Smooth muscle cell (in vitro differentiated cells): ENCODE measurements at regions not wholly inside any gene's neighbourhood (a gene's known extent, or its start where the extent isn't known, plus 50 kb on each side); places are given as distances from the start of the nearest gene placed in this dataset.

Experiments used
- DNase-seq: peaks from one replicate; lab custom pipeline; 2025; ENCODE audit not compliant: unreplicated experiment; lab: John Stamatoyannopoulos, UW
- H2AFZ ChIP-seq: fragments of 200-600 bp; sonication (generic); 2 replicates; pipeline ENCODE4 v1.6.0; 2016; ENCODE audit warnings: antibody characterized with exemption, low read depth, mild to moderate bottlenecking
- H3F3A ChIP-seq: fragments of 200-600 bp; sonication (generic); 2 replicates; pipeline ENCODE4 v1.6.0; 2017; ENCODE audit warnings: antibody characterized with exemption, low read depth
- H3K27ac ChIP-seq: fragments of 200-600 bp; sonication (generic); 2 replicates; pipeline ENCODE4 v1.5.1; 2016; ENCODE audit warnings: low read depth, mild to moderate bottlenecking
- H3K27me3 ChIP-seq: fragments of 200-600 bp; sonication (generic); 2 replicates; pipeline ENCODE4 v1.6.1; 2016; ENCODE audit warnings: low read depth, mild to moderate bottlenecking
- H3K36me3 ChIP-seq: fragments of 200-600 bp; sonication (generic); 2 replicates; pipeline ENCODE4 v1.5.1; 2016; ENCODE audit warnings: low read depth
- H3K4me1 ChIP-seq: fragments of 200-600 bp; sonication (generic); 2 replicates; pipeline ENCODE4 v1.5.1; 2016; ENCODE audit warnings: low read depth
- H3K4me2 ChIP-seq: fragments of 200-600 bp; sonication (generic); 2 replicates; pipeline ENCODE4 v1.6.0; 2016; ENCODE audit warnings: mild to moderate bottlenecking
- H3K4me3 ChIP-seq: fragments of 200-600 bp; sonication (generic); 2 replicates; pipeline ENCODE4 v1.5.1; 2016; ENCODE audit warnings: mild to moderate bottlenecking
- H3K79me2 ChIP-seq: fragments of 200-600 bp; sonication (generic); 2 replicates; pipeline ENCODE4 v1.6.0; 2016; ENCODE audit warnings: low read depth, mild to moderate bottlenecking
- H3K9ac ChIP-seq: fragments of 200-600 bp; sonication (generic); 2 replicates; pipeline ENCODE4 v1.6.0; 2016; ENCODE audit warnings: low read depth
- H3K9me3 ChIP-seq: fragments of 200-600 bp; sonication (generic); replicated peaks from 2 replicates; pipeline ENCODE4 v1.5.1; 2016; ENCODE audit warnings: low read depth
- H4K20me1 ChIP-seq: fragments of 200-600 bp; sonication (generic); 2 replicates; pipeline ENCODE4 v1.6.0; 2016; ENCODE audit warnings: low read depth
- CTCF ChIP-seq: fragments of 200-600 bp; sonication (generic); IDR thresholded peaks from 2 replicates; pipeline ENCODE4 v1.5.1; 2017; ENCODE audit warnings: borderline replicate concordance, mild to moderate bottlenecking, antibody characterized with exemption; ENCODE audit not compliant: insufficient read depth, poor library complexity, severe bottlenecking
- WGBS: methylation state at CpG from one replicate; pipeline ENCODE4 v1.1.7; 2016; ENCODE audit warnings: low lambda C conversion rate; 5-methylcytosine and 5-hydroxymethylcytosine counted together

GRCh38 chr12:77251799-77252198 is 186.4 kb upstream of the E2F7 start:
- TF ChIP-seq CTCF = no peak
- H3K9me3 ChIP-seq = no peaks in the 10 kb centered on the region
- 76% methylated on average over 2 of the region's 2 CpGs for WGBS
- no peak overlapping the region for H3K4me3 ChIP-seq
- no peaks in the 10 kb centered on the region for H3F3A ChIP-seq
- H4K20me1 ChIP-seq = no peaks in the 10 kb centered on the region
- no peak overlapping the region for H2AFZ ChIP-seq
- H3K27me3 ChIP-seq = no peaks in the 10 kb centered on the region
- H3K4me1 ChIP-seq = no peaks in the 10 kb centered on the region
- no peaks in the 10 kb centered on the region for H3K36me3 ChIP-seq
- H3K9ac ChIP-seq = no peak overlapping the region
- no peak overlapping the region for H3K27ac ChIP-seq
- no peak for DNase-seq
- no peaks in the 10 kb centered on the region for H3K79me2 ChIP-seq
- no peak overlapping the region for H3K4me2 ChIP-seq

GRCh38 chr12:77249892-77250291 is 184.5 kb upstream of the E2F7 start:
- H3K4me3 ChIP-seq = no peak overlapping the region
- no peaks in the 10 kb centered on the region for H3K27me3 ChIP-seq
- no peak overlapping the region for H3K4me2 ChIP-seq
- no peaks in the 10 kb centered on the region for H3K4me1 ChIP-seq
- H3K27ac ChIP-seq = no peak overlapping the region
- no peak for DNase-seq
- no peaks in the 10 kb centered on the region for H3K36me3 ChIP-seq
- no peaks in the 10 kb centered on the region for H3F3A ChIP-seq
- H4K20me1 ChIP-seq = no peaks in the 10 kb centered on the region
- H3K79me2 ChIP-seq = no peaks in the 10 kb centered on the region
- H3K9ac ChIP-seq = no peak overlapping the region
- H2AFZ ChIP-seq = no peak overlapping the region
- TF ChIP-seq CTCF = no peak
- no peaks in the 10 kb centered on the region for H3K9me3 ChIP-seq
- WGBS = 97% methylated on average over 5 of the region's 5 CpGs

GRCh38 chr12:77248036-77248435 is 182.7 kb upstream of the E2F7 start:
- Histone ChIP-seq H3K4me3 (no peak overlapping the region), H3K79me2 (no peaks in the 10 kb centered on the region), H3K36me3 (no peaks in the 10 kb centered on the region), H3F3A (no peaks in the 10 kb centered on the region), H3K27me3 (no peaks in the 10 kb centered on the region), H2AFZ (peak overlapping the region; percentile 47), H3K4me2 (no peak overlapping the region), H3K9ac (no peak overlapping the region), H3K9me3 (no peaks in the 10 kb centered on the region), H4K20me1 (no peaks in the 10 kb centered on the region), H3K4me1 (no peaks in the 10 kb centered on the region), H3K27ac (no peak overlapping the region)
- TF ChIP-seq CTCF = no peak
- WGBS = 79% methylated on average over 2 of the region's 2 CpGs
- no peak for DNase-seq

- no peak overlapping the region for H3K4me2 ChIP-seq
Observed at GRCh38 chr12:77247542-77247941, 182.2 kb upstream of the E2F7 start.

More at GRCh38 chr12:77247542-77247941, 182.2 kb upstream of the E2F7 start:
- DNase-seq = no peak
- no peak overlapping the region for H2AFZ ChIP-seq
- H3K36me3 ChIP-seq = no peaks in the 10 kb centered on the region
- H3K27me3 ChIP-seq = no peaks in the 10 kb centered on the region
- H3K27ac ChIP-seq = no peak overlapping the region
- H3F3A ChIP-seq = no peaks in the 10 kb centered on the region
- H3K9ac ChIP-seq = no peak overlapping the region
- TF ChIP-seq CTCF = no peak
- H3K4me3 ChIP-seq = no peak overlapping the region
- no peaks in the 10 kb centered on the region for H4K20me1 ChIP-seq
- no peaks in the 10 kb centered on the region for H3K79me2 ChIP-seq
- H3K4me1 ChIP-seq = no peaks in the 10 kb centered on the region
- no peaks in the 10 kb centered on the region for H3K9me3 ChIP-seq
- WGBS = 28% methylated on average over 3 of the region's 3 CpGs
